Loucy (cell line): ENCODE measurements at regions not wholly inside any gene's neighbourhood (a gene's known extent, or its start where the extent isn't known, plus 50 kb on each side); places are given as distances from the start of the nearest gene placed in this dataset.

Experiments
- CTCF ChIP-seq: fragments of 200-600 bp; sonication (generic); conservative IDR thresholded peaks from 2 replicates; pipeline ENCODE4 v1.5.1; 2014; ENCODE audit warnings: mild to moderate bottlenecking, antibody characterized with exemption, low read length
- EZH2phosphoT487 ChIP-seq: fragments of 200-600 bp; IDR thresholded peaks from 2 replicates; pipeline ENCODE4 v1.6.1; 2018; ENCODE audit warnings: antibody characterized with exemption, mild to moderate bottlenecking, moderate library complexity, borderline replicate concordance

DNA sequence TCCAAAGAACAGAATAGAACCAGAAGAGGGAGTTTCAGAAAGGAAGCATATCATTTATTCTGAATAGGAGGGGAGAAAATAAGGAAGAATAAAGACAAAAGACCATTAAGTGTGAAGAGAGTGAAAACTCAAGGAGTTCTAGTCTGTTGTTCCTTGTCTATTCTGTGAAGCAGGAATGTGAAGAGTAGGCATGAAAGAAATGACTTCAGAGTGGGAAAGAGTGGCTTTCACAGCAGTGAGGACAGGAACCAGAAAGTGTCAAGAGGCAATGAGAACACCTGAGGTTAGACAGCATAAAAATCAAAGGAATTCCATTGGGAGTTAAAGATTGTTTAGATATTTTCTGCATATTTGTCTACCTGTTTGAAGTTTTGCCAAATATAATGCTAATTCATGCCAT, 768.8 kb upstream of the GRAMD2B start:
- no peak for TF ChIP-seq CTCF
- TF ChIP-seq EZH2phosphoT487 = no peak
